Left lung (tissue), 4 donors: ENCODE measurements at regions not wholly inside any gene's neighbourhood (a gene's known extent, or its start where the extent isn't known, plus 50 kb on each side); places are given as distances from the start of the nearest gene placed in this dataset.
A peak's percentile ranks its signal among the peaks of the same experiment; 100 is the strongest.

ENCODE experiments used
- ATAC-seq: fragments of 200-7000 bp; cut with Tn5 transposase; one replicate; pipeline ENCODE4 v1.9.1; 2020; ENCODE audit warnings: moderate library complexity
- DNase-seq, 4 donors: peaks; one replicate each; pipeline ENCODE4 v3.0.0-alpha.2; 2013 to 2020
- H3K27ac ChIP-seq, 2 donors: fragments of 200-600 bp; sonication (generic) in 1 of 2; one replicate each; pipeline versions ENCODE4 v1.5.0 to v1.8.0; 2020 to 2021
- H3K27me3 ChIP-seq, 2 donors: fragments of 200-600 bp; sonication (generic) in 1 of 2; one replicate each; pipeline versions ENCODE4 v1.5.0 to v1.8.0; 2020 to 2021
- H3K36me3 ChIP-seq, 2 donors: fragments of 200-600 bp; sonication (generic) in 1 of 2; one replicate each; pipeline versions ENCODE4 v1.5.0 to v1.8.0; 2020 to 2021
- H3K4me1 ChIP-seq, 2 donors: fragments of 200-600 bp; one replicate each; pipeline ENCODE4 v1.8.0; 2021
- H3K4me3 ChIP-seq, 2 donors: fragments of 200-600 bp; sonication (generic) in 1 of 2; one replicate each; pipeline versions ENCODE4 v1.5.0 to v1.8.0; 2020 to 2021; ENCODE audit warnings: mild to moderate bottlenecking in 1 of 2
- H3K9me3 ChIP-seq, 2 donors: fragments of 200-600 bp; sonication (generic) in 1 of 2; one replicate each; pipeline versions ENCODE4 v1.5.0 to v1.8.0; 2020 to 2021
- CTCF ChIP-seq, 2 donors: fragments of 200-600 bp; sonication (generic) in 1 of 2; IDR thresholded peaks; one replicate each; pipeline versions ENCODE4 v1.5.0 to v1.8.0; 2021; ENCODE audit warnings: antibody characterized with exemption in 2 of 2
- intact Hi-C, 2 donors: fragments of 100-400 bp; cut with DNase I; formaldehyde crosslinking; loops; one replicate each; pipeline versions ENCODE4 v1.11.2 to v1.14.2; 2022
- donor health status: DM: no; HTN: yes; CAD: no.
- donor health status: DM: no; HTN: no; CAD: no.

- intact Hi-C loops, result no loop called here
- Histone ChIP-seq H3K27ac (no peak overlapping the region), H3K9me3 (no peaks in the 10 kb centered on the region), H3K27me3 (no peaks in the 10 kb centered on the region), H3K4me3 (no peak overlapping the region), H3K4me1 (peaks cover 0 to 5% of the 10 kb centered on the region in 2 donors), H3K36me3 (no peaks in the 10 kb centered on the region)
- DNase-seq, result no peak
- no peak for ATAC-seq
- TF ChIP-seq CTCF (IDR thresholded peaks at IDR 0.05), result no peak
Observed at GRCh38 chr4:152207378-152207720, 328.5 kb downstream of the FBXW7 start.

DNA sequence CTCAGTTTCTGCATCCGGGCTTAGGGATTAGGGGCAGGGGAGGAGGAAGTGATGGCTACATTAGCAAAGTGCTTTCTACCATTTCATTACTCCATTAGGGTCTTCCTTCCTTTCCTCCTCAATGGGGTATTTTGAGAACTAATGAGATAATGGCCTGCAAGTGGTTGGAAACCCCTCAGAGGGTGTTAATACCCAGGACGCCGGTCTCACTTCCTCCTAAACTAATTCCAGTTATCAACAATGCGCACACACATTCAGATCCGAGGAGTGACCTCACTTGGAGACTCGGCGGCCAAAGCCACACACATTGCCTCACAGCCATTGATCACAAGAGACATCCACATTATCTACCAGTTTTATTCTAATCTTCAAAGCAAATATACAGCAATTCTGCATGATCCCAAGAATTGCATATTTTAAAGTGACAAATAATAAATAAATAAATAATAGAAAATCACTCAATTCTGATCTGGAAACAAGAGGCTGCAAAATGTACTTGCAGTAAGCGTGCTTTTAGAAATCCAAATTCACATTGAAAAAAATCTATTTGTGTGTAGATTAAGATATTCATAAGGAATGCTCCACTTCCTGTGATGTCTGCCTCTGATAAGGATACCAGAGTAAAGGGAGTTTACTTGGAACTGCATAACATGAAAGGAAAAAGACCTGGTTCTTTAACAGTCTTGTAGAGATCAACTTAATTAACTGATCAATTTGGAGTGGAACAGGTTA, 329.1 kb downstream of the FBXW7 start:
- H3K9me3 ChIP-seq, result no peaks in the 10 kb centered on the region
- no peak overlapping the region for H3K4me3 ChIP-seq
- DNase-seq (no peak), ATAC-seq (peak; percentile 31)
- H3K27ac ChIP-seq, result no peak overlapping the region
- intact Hi-C loops, result no loop called here
- H3K4me1 ChIP-seq, result peaks cover 0 to 5% of the 10 kb centered on the region in 2 donors
- no peaks in the 10 kb centered on the region for H3K36me3 ChIP-seq
- no peaks in the 10 kb centered on the region for H3K27me3 ChIP-seq
- no peak for TF ChIP-seq CTCF (IDR thresholded peaks at IDR 0.05)

DNA sequence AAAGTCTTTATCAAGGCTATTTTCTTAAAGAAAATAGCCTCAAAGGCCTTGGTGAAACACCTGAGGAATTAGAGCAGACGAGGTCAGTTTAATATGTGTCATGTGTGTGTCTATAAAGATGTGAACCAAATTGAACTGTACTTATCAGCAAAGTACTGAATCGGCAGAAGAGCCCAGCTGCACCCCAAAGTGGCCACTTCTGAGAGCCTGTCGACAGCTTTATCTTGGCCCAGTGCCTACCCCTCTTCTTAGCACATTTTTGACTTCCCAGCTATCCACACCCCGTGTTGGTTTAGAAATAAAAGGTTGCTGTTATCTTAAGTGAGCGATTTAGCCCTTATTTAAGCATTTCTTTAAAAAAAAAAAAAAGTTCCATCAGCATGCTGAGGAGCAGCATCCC, 329.7 kb downstream of the FBXW7 start:
- peaks cover 0 to 5% of the 10 kb centered on the region in 2 donors for H3K4me1 ChIP-seq
- no peaks in the 10 kb centered on the region for H3K27me3 ChIP-seq
- no peaks in the 10 kb centered on the region for H3K36me3 ChIP-seq
- intact Hi-C loops, result no loop called here
- H3K4me3 ChIP-seq, result no peak overlapping the region
- ATAC-seq (peak; percentile 66), DNase-seq (peak in 1 of 4 donors; percentile 26)
- TF ChIP-seq CTCF (IDR thresholded peaks at IDR 0.05), result no peak
- H3K27ac ChIP-seq, result no peak overlapping the region
- no peaks in the 10 kb centered on the region for H3K9me3 ChIP-seq

GRCh38 chr4:152202415-152202814, 333.5 kb downstream of the FBXW7 start:
- Histone ChIP-seq H3K36me3 (no peaks in the 10 kb centered on the region), H3K4me1 (peaks cover 0 to 5% of the 10 kb centered on the region in 2 donors), H3K27me3 (no peaks in the 10 kb centered on the region), H3K9me3 (no peaks in the 10 kb centered on the region), H3K4me3 (no peak overlapping the region), H3K27ac (no peak overlapping the region)
- intact Hi-C loops, result no loop called here
- no peak for DNase-seq
- no peak for ATAC-seq
- no peak for TF ChIP-seq CTCF (IDR thresholded peaks at IDR 0.05)

GRCh38 chr4:152200511-152201333, 335.2 kb downstream of the FBXW7 start:
- Histone ChIP-seq H3K9me3 (no peaks in the 10 kb centered on the region), H3K27ac (no peak overlapping the region), H3K27me3 (no peaks in the 10 kb centered on the region), H3K36me3 (no peaks in the 10 kb centered on the region), H3K4me3 (no peak overlapping the region), H3K4me1 (no peaks in the 10 kb centered on the region)
- intact Hi-C loops, result no loop called here
- TF ChIP-seq CTCF (IDR thresholded peaks at IDR 0.05), result no peak
- ATAC-seq (no peak), DNase-seq (no peak)
